IMR-90 (cell line): ENCODE measurements at regions not wholly inside any gene's neighbourhood (a gene's known extent, or its start where the extent isn't known, plus 50 kb on each side); places are given as distances from the start of the nearest gene placed in this dataset.

Experiments
- ATAC-seq: fragments of 200-7000 bp; cut with Tn5 transposase; 2 replicates; pipeline ENCODE4 v1.9.1; 2020; ENCODE audit warnings: low read depth, mild to moderate bottlenecking, moderate library complexity
- BruUV-seq: library from RNA; stranded (reverse); fragments of 400-500 nt; replicated peaks from 2 replicates; lab custom pipeline; 2021; lab: Mats Ljungman, UMichigan
- CTCF ChIA-PET: fragments of 300-600 bp; formaldehyde crosslinking; extraction: SDS; loops from one replicate; lab custom pipeline; 2021; ENCODE audit warnings: antibody characterized with exemption; lab: Yijun Ruan, JAX
- POLR2A ChIA-PET: fragments of 300-600 bp; sonication (Branson Sonifier 250); formaldehyde crosslinking; loops from one replicate; lab custom pipeline; 2022; ENCODE audit warnings: antibody characterized with exemption; ENCODE audit not compliant: unreplicated experiment; lab: Charles Lee
- DNase-seq: peaks from one replicate; pipeline ENCODE4 v3.0.0; 2013
- H2AFZ ChIP-seq: replicated peaks from 2 replicates; pipeline ENCODE3; 2013; ENCODE audit warnings: low read length, mild to moderate bottlenecking; ENCODE audit not compliant: poor library complexity
- H2AK5ac ChIP-seq: 2 replicates; pipeline ENCODE4 v1.6.1; 2013; ENCODE audit warnings: low read depth, low read length, inconsistent platforms
- H2AK9ac ChIP-seq: replicated peaks from 2 replicates; pipeline ENCODE3; 2013; ENCODE audit warnings: mild to moderate bottlenecking, low read depth, low read length, moderate library complexity; ENCODE audit not compliant: poor library complexity
- H2BK120ac ChIP-seq: 2 replicates; pipeline ENCODE4 v1.6.1; 2013; ENCODE audit warnings: low read depth, low read length, inconsistent platforms
- H2BK15ac ChIP-seq: 3 replicates; pipeline ENCODE4 v1.6.1; 2013; ENCODE audit warnings: low read depth, low read length, inconsistent platforms
- H2BK20ac ChIP-seq: 2 replicates; pipeline ENCODE4 v1.6.1; 2013; ENCODE audit warnings: low read depth, mild to moderate bottlenecking, inconsistent platforms, low read length, moderate library complexity
- H2BK5ac ChIP-seq: 2 replicates; pipeline ENCODE4 v1.6.1; 2013; ENCODE audit warnings: mild to moderate bottlenecking, low read depth, low read length, inconsistent platforms; ENCODE audit not compliant: poor library complexity, severe bottlenecking
- H3K14ac ChIP-seq: replicated peaks from 2 replicates; pipeline ENCODE4 v1.6.1; 2013; ENCODE audit warnings: low read depth, low read length, inconsistent platforms
- H3K18ac ChIP-seq: 2 replicates; pipeline ENCODE4 v1.6.1; 2013; ENCODE audit warnings: low read depth, low read length, control low read depth
- H3K23ac ChIP-seq: 2 replicates; pipeline ENCODE4 v1.6.1; 2013; ENCODE audit warnings: low read depth, low read length, inconsistent platforms
- H3K27ac ChIP-seq: 2 replicates; pipeline ENCODE4 v1.5.1; 2013; ENCODE audit warnings: mild to moderate bottlenecking, control low read depth, low read length; ENCODE audit not compliant: insufficient read depth
- H3K27me3 ChIP-seq: 2 replicates; pipeline ENCODE4 v1.6.1; 2013; ENCODE audit warnings: low read length; ENCODE audit not compliant: control insufficient read depth, insufficient read depth
- H3K36me3 ChIP-seq: 2 replicates; pipeline ENCODE4 v1.6.1; 2013; ENCODE audit warnings: low read length, mixed read lengths; ENCODE audit not compliant: control insufficient read depth, insufficient read depth
- H3K4ac ChIP-seq: 2 replicates; pipeline ENCODE4 v1.6.1; 2013; ENCODE audit warnings: low read depth, low read length, inconsistent platforms
- H3K4me1 ChIP-seq: 2 replicates; pipeline ENCODE4 v1.6.1; 2013; ENCODE audit warnings: low read length, mixed read lengths; ENCODE audit not compliant: control insufficient read depth, insufficient read depth
- H3K4me2 ChIP-seq: 2 replicates; pipeline ENCODE4 v1.6.1; 2013; ENCODE audit warnings: low read depth, mild to moderate bottlenecking, control low read depth, low read length, moderate library complexity
- H3K4me3 ChIP-seq: 2 replicates; pipeline ENCODE4 v1.5.1; 2013; ENCODE audit warnings: low read depth, mild to moderate bottlenecking, control low read depth, low read length, moderate library complexity; ENCODE audit not compliant: insufficient read depth
- H3K56ac ChIP-seq: 2 replicates; pipeline ENCODE4 v1.6.1; 2013; ENCODE audit warnings: low read length, inconsistent platforms; ENCODE audit not compliant: insufficient read depth; ENCODE audit errors: extremely low read depth
- H3K79me1 ChIP-seq, 2 experiments: 2 replicates each; pipeline ENCODE4 v1.6.1; 2013; ENCODE audit warnings: low read length in 2 of 2, inconsistent platforms in 1 of 2, low read depth in 1 of 2
- H3K9ac ChIP-seq: 2 replicates; pipeline ENCODE4 v1.6.1; 2013; ENCODE audit warnings: low read depth, low read length, control low read depth
- H3K9me1 ChIP-seq: 2 replicates; pipeline ENCODE4 v1.6.1; 2013; ENCODE audit warnings: low read length, inconsistent platforms; ENCODE audit not compliant: insufficient read depth
- H3K9me3 ChIP-seq: 2 replicates; pipeline ENCODE4 v1.6.1; 2013; ENCODE audit warnings: low read length; ENCODE audit not compliant: control insufficient read depth, insufficient read depth
- H4K20me1 ChIP-seq: 2 replicates; pipeline ENCODE4 v1.6.1; 2013; ENCODE audit warnings: low read length, inconsistent platforms; ENCODE audit not compliant: insufficient read depth
- H4K5ac ChIP-seq: 2 replicates; pipeline ENCODE4 v1.6.1; 2013; ENCODE audit warnings: mild to moderate bottlenecking, low read depth, low read length, control low read depth
- H4K8ac ChIP-seq, 2 experiments: 2 replicates each; pipeline ENCODE4 v1.6.1; 2013; ENCODE audit warnings: low read depth in 2 of 2, low read length in 2 of 2, control low read depth in 1 of 2, inconsistent platforms in 1 of 2
- H4K91ac ChIP-seq: 2 replicates; pipeline ENCODE4 v1.6.1; 2013; ENCODE audit warnings: low read depth, low read length, inconsistent platforms; ENCODE audit not compliant: insufficient read depth
- BHLHE40 ChIP-seq: fragments of 150-350 bp; IDR thresholded peaks from 2 replicates; pipeline ENCODE4 v1.6.1; 2016; ENCODE audit warnings: mild to moderate bottlenecking, low read depth, low read length
- CEBPB ChIP-seq: IDR thresholded peaks from 2 replicates; pipeline ENCODE4 v1.6.1; 2012; ENCODE audit warnings: low read depth, low read length, improper control_type of control experiment
- CHD1 ChIP-seq: IDR thresholded peaks from 2 replicates; pipeline ENCODE4 v1.6.1; 2012; ENCODE audit warnings: low read depth, low read length, improper control_type of control experiment
- FOS ChIP-seq: fragments of 150-350 bp; IDR thresholded peaks from 2 replicates; pipeline ENCODE4 v1.6.1; 2016; ENCODE audit warnings: low read depth, low read length
- MAFK ChIP-seq: IDR thresholded peaks from 2 replicates; pipeline ENCODE4 v1.6.1; 2012; ENCODE audit warnings: low read depth, low read length, improper control_type of control experiment
- MAZ ChIP-seq: IDR thresholded peaks from 2 replicates; pipeline ENCODE4 v1.6.1; 2012; ENCODE audit warnings: low read depth, mild to moderate bottlenecking, low read length, improper control_type of control experiment, moderate library complexity, borderline replicate concordance
- NFE2L2 ChIP-seq: fragments of 150-350 bp; IDR thresholded peaks from 2 replicates; pipeline ENCODE4 v1.6.1; 2016; ENCODE audit warnings: low read depth, mild to moderate bottlenecking, low read length
- POLR2A ChIP-seq: IDR thresholded peaks from 2 replicates; pipeline ENCODE4 v1.6.1; 2012; ENCODE audit warnings: mild to moderate bottlenecking, low read depth, low read length
- RAD21 ChIP-seq: IDR thresholded peaks from 2 replicates; pipeline ENCODE4 v1.6.1; 2012; ENCODE audit warnings: low read length, improper control_type of control experiment
- RCOR1 ChIP-seq: IDR thresholded peaks from 2 replicates; pipeline ENCODE4 v1.6.1; 2012; ENCODE audit warnings: mild to moderate bottlenecking, low read length, improper control_type of control experiment; ENCODE audit not compliant: insufficient replicate concordance
- RFX5 ChIP-seq: IDR thresholded peaks from 2 replicates; pipeline ENCODE4 v1.8.0; 2012; ENCODE audit warnings: low read depth, mild to moderate bottlenecking, low read length, moderate library complexity
- SMC3 ChIP-seq: fragments of 150-350 bp; IDR thresholded peaks from 2 replicates; pipeline ENCODE4 v1.6.1; 2016; ENCODE audit warnings: low read depth, mild to moderate bottlenecking, antibody characterized with exemption, low read length, moderate library complexity
- WGBS, 2 experiments: methylation state at CpG; one replicate each; pipeline versions ENCODE4 v1.1.5 to v1.1.7; 2013; ENCODE audit warnings: missing lambda C conversion rate in 2 of 2; ENCODE audit not compliant: insufficient read length in 1 of 2; ENCODE audit errors: extremely low coverage in 2 of 2; 5-methylcytosine and 5-hydroxymethylcytosine counted together
- dilution Hi-C: fragments of 300-500 bp; cut with HindIII; formaldehyde crosslinking; loops from one replicate; pipeline ENCODE4 v1.14.3; 2018; ENCODE audit warnings: low sequenced_read_pairs; ENCODE audit not compliant: unreplicated experiment
- in situ Hi-C: fragments of 300-500 bp; cut with MboI; formaldehyde crosslinking; loops from 3 replicates; pipeline ENCODE4 v1.14.3; 2019; ENCODE audit warnings: low sequenced_read_pairs, inconsistent platforms, mixed read lengths
- intact Hi-C: fragments of 100-400 bp; cut with micrococcal nuclease; formaldehyde crosslinking; loops from 2 replicates; pipeline ENCODE4 v1.10.0; 2022
- TF ChIP-seq, protein P1 (sequence below): fragments of 150-350 bp; IDR thresholded peaks from 2 replicates; pipeline ENCODE4 v1.6.1; 2016; ENCODE audit warnings: low read depth, mild to moderate bottlenecking, low read length, moderate library complexity, borderline replicate concordance
- TF ChIP-seq, protein P2 (sequence below): fragments of 150-350 bp; IDR thresholded peaks from 2 replicates; pipeline ENCODE4 v1.6.1; 2017; ENCODE audit warnings: mild to moderate bottlenecking, antibody characterized with exemption, low read length, low read depth
- TF ChIP-seq, protein P3 (sequence below): conservative IDR thresholded peaks from 2 replicates; pipeline ENCODE4 v1.5.1; 2012; ENCODE audit warnings: mild to moderate bottlenecking, low read depth, low read length, improper control_type of control experiment

DNA sequence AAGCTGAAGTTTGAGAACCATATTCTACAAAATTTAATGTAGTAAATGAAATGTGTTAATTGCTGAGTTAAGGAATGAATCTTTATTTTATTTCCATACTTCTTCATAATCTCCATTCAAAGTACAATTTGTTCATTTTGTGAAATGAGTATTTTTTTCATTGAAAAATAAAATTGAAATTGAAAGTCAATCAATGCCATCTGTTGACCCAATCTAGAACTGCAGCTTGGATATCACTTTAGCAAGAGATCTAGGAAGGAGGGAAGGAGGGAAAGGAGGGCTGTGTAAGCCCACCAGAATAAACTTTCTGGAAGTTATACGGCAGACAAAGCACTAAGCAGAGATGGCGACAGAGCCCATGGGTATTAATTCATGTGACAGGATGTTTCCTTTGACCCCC is 128.4 kb downstream of the ZMAT1 start:
- H3K4ac ChIP-seq, result no peak overlapping the region
- no peak overlapping the region for H2AK9ac ChIP-seq
- no peak overlapping the region for H3K23ac ChIP-seq
- H3K9me3 ChIP-seq, result no peaks in the 10 kb centered on the region
- H3K4me2 ChIP-seq, result no peak overlapping the region
- no peaks in the 10 kb centered on the region for H3K4me1 ChIP-seq
- BruUV-seq, result no TSS peak
- no peak overlapping the region for H3K9ac ChIP-seq
- H4K5ac ChIP-seq, result no peak overlapping the region
- ChIA-PET CTCF (interaction anchor here (0.6 kb wide), 2 partner anchors 211 to 641 kb away, joined by 4 to 6 read pairs; no protein-coding TSS in a partner anchor), POLR2A (no interaction called here)
- peaks cover 2% of the 10 kb centered on the region; the same call in 1 of the 2 replicates for H3K27me3 ChIP-seq
- H3K79me1 ChIP-seq, result no peaks in the 10 kb centered on the region
- no peaks in the 10 kb centered on the region for H3K9me1 ChIP-seq
- H3K27ac ChIP-seq, result no peak overlapping the region
- H2AK5ac ChIP-seq, result no peak overlapping the region
- no peak overlapping the region for H4K8ac ChIP-seq
- no peak overlapping the region for H4K91ac ChIP-seq
- DNase-seq, result peak; percentile 19
- in situ Hi-C loops (loop anchor here (5.0 kb wide), 1 partner anchor 206 kb away; no protein-coding TSS in a partner anchor), intact Hi-C loops (no loop called here), dilution Hi-C loops (no loop called here)
- TF ChIP-seq, protein P1, sequence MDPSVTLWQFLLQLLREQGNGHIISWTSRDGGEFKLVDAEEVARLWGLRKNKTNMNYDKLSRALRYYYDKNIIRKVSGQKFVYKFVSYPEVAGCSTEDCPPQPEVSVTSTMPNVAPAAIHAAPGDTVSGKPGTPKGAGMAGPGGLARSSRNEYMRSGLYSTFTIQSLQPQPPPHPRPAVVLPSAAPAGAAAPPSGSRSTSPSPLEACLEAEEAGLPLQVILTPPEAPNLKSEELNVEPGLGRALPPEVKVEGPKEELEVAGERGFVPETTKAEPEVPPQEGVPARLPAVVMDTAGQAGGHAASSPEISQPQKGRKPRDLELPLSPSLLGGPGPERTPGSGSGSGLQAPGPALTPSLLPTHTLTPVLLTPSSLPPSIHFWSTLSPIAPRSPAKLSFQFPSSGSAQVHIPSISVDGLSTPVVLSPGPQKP, result no peak
- TF ChIP-seq MAZ (no peak), CHD1 (no peak), NFE2L2 (no peak), FOS (no peak), POLR2A (no peak), CEBPB (no peak), RAD21 (peak; percentile 36), RCOR1 (no peak), BHLHE40 (no peak), RFX5 (no peak), SMC3 (peak; percentile 37; the same call in 1 of the 2 replicates), MAFK (no peak)
- TF ChIP-seq, protein P2, sequence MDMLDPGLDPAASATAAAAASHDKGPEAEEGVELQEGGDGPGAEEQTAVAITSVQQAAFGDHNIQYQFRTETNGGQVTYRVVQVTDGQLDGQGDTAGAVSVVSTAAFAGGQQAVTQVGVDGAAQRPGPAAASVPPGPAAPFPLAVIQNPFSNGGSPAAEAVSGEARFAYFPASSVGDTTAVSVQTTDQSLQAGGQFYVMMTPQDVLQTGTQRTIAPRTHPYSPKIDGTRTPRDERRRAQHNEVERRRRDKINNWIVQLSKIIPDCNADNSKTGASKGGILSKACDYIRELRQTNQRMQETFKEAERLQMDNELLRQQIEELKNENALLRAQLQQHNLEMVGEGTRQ, result no peak
- TF ChIP-seq, protein P3, sequence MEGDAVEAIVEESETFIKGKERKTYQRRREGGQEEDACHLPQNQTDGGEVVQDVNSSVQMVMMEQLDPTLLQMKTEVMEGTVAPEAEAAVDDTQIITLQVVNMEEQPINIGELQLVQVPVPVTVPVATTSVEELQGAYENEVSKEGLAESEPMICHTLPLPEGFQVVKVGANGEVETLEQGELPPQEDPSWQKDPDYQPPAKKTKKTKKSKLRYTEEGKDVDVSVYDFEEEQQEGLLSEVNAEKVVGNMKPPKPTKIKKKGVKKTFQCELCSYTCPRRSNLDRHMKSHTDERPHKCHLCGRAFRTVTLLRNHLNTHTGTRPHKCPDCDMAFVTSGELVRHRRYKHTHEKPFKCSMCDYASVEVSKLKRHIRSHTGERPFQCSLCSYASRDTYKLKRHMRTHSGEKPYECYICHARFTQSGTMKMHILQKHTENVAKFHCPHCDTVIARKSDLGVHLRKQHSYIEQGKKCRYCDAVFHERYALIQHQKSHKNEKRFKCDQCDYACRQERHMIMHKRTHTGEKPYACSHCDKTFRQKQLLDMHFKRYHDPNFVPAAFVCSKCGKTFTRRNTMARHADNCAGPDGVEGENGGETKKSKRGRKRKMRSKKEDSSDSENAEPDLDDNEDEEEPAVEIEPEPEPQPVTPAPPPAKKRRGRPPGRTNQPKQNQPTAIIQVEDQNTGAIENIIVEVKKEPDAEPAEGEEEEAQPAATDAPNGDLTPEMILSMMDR, result peak; percentile 51
- H4K20me1 ChIP-seq, result no peaks in the 10 kb centered on the region
- H2BK15ac ChIP-seq, result no peak overlapping the region
- H2BK5ac ChIP-seq, result no peak overlapping the region
- H2BK20ac ChIP-seq, result no peak overlapping the region
- no peak overlapping the region for H3K18ac ChIP-seq
- WGBS, 2 experiments, result no CpG with 5 or more reads among the region's 2 CpGs
- H3K36me3 ChIP-seq, result no peaks in the 10 kb centered on the region
- no peak overlapping the region for H3K56ac ChIP-seq
- H3K4me3 ChIP-seq, result no peak overlapping the region
- ATAC-seq, result peak; percentile 40; the same call in 1 of the 2 replicates
- no peak overlapping the region for H2BK120ac ChIP-seq
- H2AFZ ChIP-seq, result no peak overlapping the region
- H3K14ac ChIP-seq, result no peak overlapping the region
